ENCODE measurements at regions not wholly inside any gene's neighbourhood (a gene's known extent, or its start where the extent isn't known, plus 50 kb on each side); places are given as distances from the start of the nearest gene placed in this dataset.

GRCh38 chr9:30670805-30671562, 1713.5 kb upstream of the ACO1 start:
- no peak for DNase-seq

GRCh38 chr9:30673132-30673531, 1711.3 kb upstream of the ACO1 start:
- DNase-seq, result no peak

- DNase-seq, result no peak
Observed at GRCh38 chr9:30676651-30677050, 1707.8 kb upstream of the ACO1 start.

GRCh38 chr9:30677221-30677620, 1707.2 kb upstream of the ACO1 start:
- DNase-seq, result no peak

GRCh38 chr9:30688801-30689200, 1695.6 kb upstream of the ACO1 start:
- DNase-seq, result no peak

- DNase-seq, result no peak
Observed at GRCh38 chr9:30697958-30698357, 1686.5 kb upstream of the ACO1 start.

- DNase-seq, result no peak
Observed at GRCh38 chr9:30711591-30711990, 1672.9 kb upstream of the ACO1 start.

- DNase-seq, result no peak
Observed at GRCh38 chr9:30713243-30713642, 1671.2 kb upstream of the ACO1 start.

- DNase-seq, result no peak
Observed at GRCh38 chr9:30714389-30714788, 1670.1 kb upstream of the ACO1 start.

- no peak for DNase-seq
Observed at GRCh38 chr9:30718483-30718882, 1666.0 kb upstream of the ACO1 start.

- no peak for DNase-seq
Observed at GRCh38 chr9:30722065-30722464, 1662.4 kb upstream of the ACO1 start.

GRCh38 chr9:30723656-30724055, 1660.8 kb upstream of the ACO1 start:
- DNase-seq, result no peak

- no peak for DNase-seq
Observed at GRCh38 chr9:30732060-30732459, 1652.4 kb upstream of the ACO1 start.

- peak; percentile 16 for DNase-seq
Observed at GRCh38 chr9:30744871-30745270, 1639.6 kb upstream of the ACO1 start.

- DNase-seq, result no peak
Observed at GRCh38 chr9:30746589-30746988, 1637.9 kb upstream of the ACO1 start.

GRCh38 chr9:30757723-30758122, 1626.7 kb upstream of the ACO1 start:
- DNase-seq, result no peak

- no peak for DNase-seq
Observed at GRCh38 chr9:30758726-30759446, 1625.6 kb upstream of the ACO1 start.

GRCh38 chr9:30765318-30765717, 1619.1 kb upstream of the ACO1 start:
- DNase-seq, result no peak

- DNase-seq, result no peak
Observed at GRCh38 chr9:30771163-30771708, 1613.2 kb upstream of the ACO1 start.

GRCh38 chr9:30771760-30772159, 1612.7 kb upstream of the ACO1 start:
- peak; percentile 17 for DNase-seq

GRCh38 chr9:30773427-30773826, 1611.0 kb upstream of the ACO1 start:
- DNase-seq, result no peak

- no peak for DNase-seq
Observed at GRCh38 chr9:30774326-30774725, 1610.1 kb upstream of the ACO1 start.

GRCh38 chr9:30775236-30775635, 1609.2 kb upstream of the ACO1 start:
- DNase-seq, result no peak

All from muscle of arm (tissue), 1 donor.